ENCODE measurements at regions not wholly inside any gene's neighbourhood (a gene's known extent, or its start where the extent isn't known, plus 50 kb on each side); places are given as distances from the start of the nearest gene placed in this dataset.

DNA sequence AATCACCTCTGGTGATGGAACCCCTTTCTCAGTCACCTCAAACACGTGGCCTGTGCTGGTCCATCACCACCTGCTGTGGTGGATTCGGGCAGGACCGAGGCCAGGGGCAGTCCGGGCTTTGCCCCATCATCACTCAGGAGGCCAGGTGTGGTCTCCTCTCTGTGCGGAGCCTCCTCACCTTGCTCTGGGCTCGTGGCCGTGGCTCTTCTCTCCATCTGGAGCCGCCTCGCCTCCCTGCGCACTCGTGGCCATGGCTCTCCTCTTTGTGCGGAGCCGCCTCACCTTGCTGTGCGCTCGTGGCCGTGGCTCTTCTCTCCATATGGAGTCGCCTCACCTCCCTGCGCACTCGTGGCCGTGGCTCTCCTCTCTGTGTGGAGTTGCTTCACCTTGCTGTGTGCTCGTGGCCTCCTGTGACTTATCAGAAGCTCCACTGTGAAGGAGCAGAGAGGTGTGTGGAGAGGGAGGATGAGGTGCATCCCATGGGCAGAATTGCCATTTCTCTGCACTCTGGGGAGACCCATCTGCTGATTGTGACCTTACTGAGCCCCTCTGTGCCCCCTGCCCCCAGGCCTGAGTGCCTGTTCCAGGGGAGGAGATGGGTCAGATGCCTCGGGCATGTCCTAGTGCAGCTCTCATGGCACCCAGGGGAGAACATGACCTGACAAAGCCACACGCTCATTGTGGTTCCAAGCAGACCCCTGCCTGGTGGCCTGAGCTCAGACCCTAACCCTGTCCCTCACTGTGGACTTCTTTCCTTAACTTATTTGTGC lies 276.6 kb upstream of the IRX2 start:
- Mint-ChIP-seq H3K36me3 (no peaks in the 10 kb centered on the region), H3K27ac (no peak overlapping the region), H3K27me3 (ENCODE audit: low read depth) (no peaks in the 10 kb centered on the region), H3K4me3 (no peak overlapping the region), H3K4me1 (peaks cover 18% of the 10 kb centered on the region), H3K9me3 (peaks cover 4% of the 10 kb centered on the region)
- DNase-seq (ENCODE audit: low spot score) (no peak), ATAC-seq (no peak)
- ChIA-PET CTCF (no interaction called here), POLR2A (no interaction called here)
- TF ChIP-seq KAT7 (CRISPR knock-in tag; IDR thresholded peaks at IDR 0.05; ENCODE audit: borderline replicate concordance) (no peak), NFYB (CRISPR knock-in tag; conservative IDR thresholded peaks at IDR 0.05; ENCODE audit: low read depth) (no peak), CREB1 (CRISPR knock-in tag; IDR thresholded peaks at IDR 0.05) (no peak), GTF2I (CRISPR knock-in tag; conservative IDR thresholded peaks at IDR 0.05) (no peak), OVOL2 (CRISPR knock-in tag; IDR thresholded peaks at IDR 0.05; ENCODE audit: borderline replicate concordance) (no peak), GABPB1 (CRISPR knock-in tag; IDR thresholded peaks at IDR 0.05) (no peak), IRF1 (CRISPR knock-in tag; IDR thresholded peaks at IDR 0.05) (no peak), SOX15 (CRISPR knock-in tag; IDR thresholded peaks at IDR 0.05) (no peak), ERG (CRISPR knock-in tag; IDR thresholded peaks at IDR 0.05) (no peak), ATF1 (CRISPR knock-in tag; IDR thresholded peaks at IDR 0.05) (no peak), NR2C2 (CRISPR knock-in tag; IDR thresholded peaks at IDR 0.05) (no peak)
- TF ChIP-seq, protein P1, sequence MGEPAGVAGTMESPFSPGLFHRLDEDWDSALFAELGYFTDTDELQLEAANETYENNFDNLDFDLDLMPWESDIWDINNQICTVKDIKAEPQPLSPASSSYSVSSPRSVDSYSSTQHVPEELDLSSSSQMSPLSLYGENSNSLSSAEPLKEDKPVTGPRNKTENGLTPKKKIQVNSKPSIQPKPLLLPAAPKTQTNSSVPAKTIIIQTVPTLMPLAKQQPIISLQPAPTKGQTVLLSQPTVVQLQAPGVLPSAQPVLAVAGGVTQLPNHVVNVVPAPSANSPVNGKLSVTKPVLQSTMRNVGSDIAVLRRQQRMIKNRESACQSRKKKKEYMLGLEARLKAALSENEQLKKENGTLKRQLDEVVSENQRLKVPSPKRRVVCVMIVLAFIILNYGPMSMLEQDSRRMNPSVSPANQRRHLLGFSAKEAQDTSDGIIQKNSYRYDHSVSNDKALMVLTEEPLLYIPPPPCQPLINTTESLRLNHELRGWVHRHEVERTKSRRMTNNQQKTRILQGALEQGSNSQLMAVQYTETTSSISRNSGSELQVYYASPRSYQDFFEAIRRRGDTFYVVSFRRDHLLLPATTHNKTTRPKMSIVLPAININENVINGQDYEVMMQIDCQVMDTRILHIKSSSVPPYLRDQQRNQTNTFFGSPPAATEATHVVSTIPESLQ (CRISPR knock-in tag; IDR thresholded peaks at IDR 0.05) = no peak
- TF ChIP-seq, protein P2, sequence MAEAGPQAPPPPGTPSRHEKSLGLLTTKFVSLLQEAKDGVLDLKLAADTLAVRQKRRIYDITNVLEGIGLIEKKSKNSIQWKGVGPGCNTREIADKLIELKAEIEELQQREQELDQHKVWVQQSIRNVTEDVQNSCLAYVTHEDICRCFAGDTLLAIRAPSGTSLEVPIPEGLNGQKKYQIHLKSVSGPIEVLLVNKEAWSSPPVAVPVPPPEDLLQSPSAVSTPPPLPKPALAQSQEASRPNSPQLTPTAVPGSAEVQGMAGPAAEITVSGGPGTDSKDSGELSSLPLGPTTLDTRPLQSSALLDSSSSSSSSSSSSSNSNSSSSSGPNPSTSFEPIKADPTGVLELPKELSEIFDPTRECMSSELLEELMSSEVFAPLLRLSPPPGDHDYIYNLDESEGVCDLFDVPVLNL (CRISPR knock-in tag; IDR thresholded peaks at IDR 0.05; ENCODE audit: borderline replicate concordance, low read depth) = no peak
- TF ChIP-seq, protein P3, sequence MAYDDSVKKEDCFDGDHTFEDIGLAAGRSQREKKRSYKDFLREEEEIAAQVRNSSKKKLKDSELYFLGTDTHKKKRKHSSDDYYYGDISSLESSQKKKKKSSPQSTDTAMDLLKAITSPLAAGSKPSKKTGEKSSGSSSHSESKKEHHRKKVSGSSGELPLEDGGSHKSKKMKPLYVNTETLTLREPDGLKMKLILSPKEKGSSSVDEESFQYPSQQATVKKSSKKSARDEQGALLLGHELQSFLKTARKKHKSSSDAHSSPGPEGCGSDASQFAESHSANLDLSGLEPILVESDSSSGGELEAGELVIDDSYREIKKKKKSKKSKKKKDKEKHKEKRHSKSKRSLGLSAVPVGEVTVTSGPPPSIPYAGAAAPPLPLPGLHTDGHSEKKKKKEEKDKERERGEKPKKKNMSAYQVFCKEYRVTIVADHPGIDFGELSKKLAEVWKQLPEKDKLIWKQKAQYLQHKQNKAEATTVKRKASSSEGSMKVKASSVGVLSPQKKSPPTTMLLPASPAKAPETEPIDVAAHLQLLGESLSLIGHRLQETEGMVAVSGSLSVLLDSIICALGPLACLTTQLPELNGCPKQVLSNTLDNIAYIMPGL (CRISPR knock-in tag; IDR thresholded peaks at IDR 0.05) = no peak
- TF ChIP-seq, protein P4, sequence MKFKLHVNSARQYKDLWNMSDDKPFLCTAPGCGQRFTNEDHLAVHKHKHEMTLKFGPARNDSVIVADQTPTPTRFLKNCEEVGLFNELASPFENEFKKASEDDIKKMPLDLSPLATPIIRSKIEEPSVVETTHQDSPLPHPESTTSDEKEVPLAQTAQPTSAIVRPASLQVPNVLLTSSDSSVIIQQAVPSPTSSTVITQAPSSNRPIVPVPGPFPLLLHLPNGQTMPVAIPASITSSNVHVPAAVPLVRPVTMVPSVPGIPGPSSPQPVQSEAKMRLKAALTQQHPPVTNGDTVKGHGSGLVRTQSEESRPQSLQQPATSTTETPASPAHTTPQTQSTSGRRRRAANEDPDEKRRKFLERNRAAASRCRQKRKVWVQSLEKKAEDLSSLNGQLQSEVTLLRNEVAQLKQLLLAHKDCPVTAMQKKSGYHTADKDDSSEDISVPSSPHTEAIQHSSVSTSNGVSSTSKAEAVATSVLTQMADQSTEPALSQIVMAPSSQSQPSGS (CRISPR knock-in tag; IDR thresholded peaks at IDR 0.05; ENCODE audit: borderline replicate concordance, low read depth) = no peak
- TF ChIP-seq, protein P5, sequence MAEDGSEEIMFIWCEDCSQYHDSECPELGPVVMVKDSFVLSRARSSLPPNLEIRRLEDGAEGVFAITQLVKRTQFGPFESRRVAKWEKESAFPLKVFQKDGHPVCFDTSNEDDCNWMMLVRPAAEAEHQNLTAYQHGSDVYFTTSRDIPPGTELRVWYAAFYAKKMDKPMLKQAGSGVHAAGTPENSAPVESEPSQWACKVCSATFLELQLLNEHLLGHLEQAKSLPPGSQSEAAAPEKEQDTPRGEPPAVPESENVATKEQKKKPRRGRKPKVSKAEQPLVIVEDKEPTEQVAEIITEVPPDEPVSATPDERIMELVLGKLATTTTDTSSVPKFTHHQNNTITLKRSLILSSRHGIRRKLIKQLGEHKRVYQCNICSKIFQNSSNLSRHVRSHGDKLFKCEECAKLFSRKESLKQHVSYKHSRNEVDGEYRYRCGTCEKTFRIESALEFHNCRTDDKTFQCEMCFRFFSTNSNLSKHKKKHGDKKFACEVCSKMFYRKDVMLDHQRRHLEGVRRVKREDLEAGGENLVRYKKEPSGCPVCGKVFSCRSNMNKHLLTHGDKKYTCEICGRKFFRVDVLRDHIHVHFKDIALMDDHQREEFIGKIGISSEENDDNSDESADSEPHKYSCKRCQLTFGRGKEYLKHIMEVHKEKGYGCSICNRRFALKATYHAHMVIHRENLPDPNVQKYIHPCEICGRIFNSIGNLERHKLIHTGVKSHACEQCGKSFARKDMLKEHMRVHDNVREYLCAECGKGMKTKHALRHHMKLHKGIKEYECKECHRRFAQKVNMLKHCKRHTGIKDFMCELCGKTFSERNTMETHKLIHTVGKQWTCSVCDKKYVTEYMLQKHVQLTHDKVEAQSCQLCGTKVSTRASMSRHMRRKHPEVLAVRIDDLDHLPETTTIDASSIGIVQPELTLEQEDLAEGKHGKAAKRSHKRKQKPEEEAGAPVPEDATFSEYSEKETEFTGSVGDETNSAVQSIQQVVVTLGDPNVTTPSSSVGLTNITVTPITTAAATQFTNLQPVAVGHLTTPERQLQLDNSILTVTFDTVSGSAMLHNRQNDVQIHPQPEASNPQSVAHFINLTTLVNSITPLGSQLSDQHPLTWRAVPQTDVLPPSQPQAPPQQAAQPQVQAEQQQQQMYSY (CRISPR knock-in tag; IDR thresholded peaks at IDR 0.05) = no peak
- TF ChIP-seq, protein P6, sequence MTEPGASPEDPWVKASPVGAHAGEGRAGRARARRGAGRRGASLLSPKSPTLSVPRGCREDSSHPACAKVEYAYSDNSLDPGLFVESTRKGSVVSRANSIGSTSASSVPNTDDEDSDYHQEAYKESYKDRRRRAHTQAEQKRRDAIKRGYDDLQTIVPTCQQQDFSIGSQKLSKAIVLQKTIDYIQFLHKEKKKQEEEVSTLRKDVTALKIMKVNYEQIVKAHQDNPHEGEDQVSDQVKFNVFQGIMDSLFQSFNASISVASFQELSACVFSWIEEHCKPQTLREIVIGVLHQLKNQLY (CRISPR knock-in tag; IDR thresholded peaks at IDR 0.05) = no peak

All from WTC11 (cell line).